ENCODE measurements at regions not wholly inside any gene's neighbourhood (a gene's known extent, or its start where the extent isn't known, plus 50 kb on each side); places are given as distances from the start of the nearest gene placed in this dataset.

DNA sequence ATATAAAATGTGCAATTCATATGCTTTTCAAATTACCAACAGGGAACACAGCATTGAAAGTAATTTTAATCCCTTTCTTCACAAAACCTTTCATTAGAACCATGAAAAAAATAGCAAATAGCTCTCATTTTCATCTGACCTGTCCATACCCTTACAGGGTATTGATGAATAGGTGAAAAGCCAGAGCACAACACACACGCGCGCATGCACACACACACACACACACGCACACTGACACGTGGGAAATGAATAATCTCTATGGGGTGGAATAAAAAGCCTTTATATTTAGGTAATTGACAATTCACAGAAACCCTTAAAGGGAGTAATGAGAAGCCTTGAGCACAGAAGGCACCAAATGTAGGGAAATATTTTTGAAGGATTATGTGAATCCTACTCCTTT is 76.2 kb upstream of the POU2AF2 start:
- Histone ChIP-seq H3K4me1 (no peaks in the 10 kb centered on the region), H3K4me3 (no peak overlapping the region), H2AFZ (replicated peaks) (no peak overlapping the region), H3K9me3 (ENCODE audit: low read depth) (no peaks in the 10 kb centered on the region), H3F3A (ENCODE audit: low read depth) (no peaks in the 10 kb centered on the region), H3K79me2 (ENCODE audit: low read depth) (no peaks in the 10 kb centered on the region), H3K4me2 (no peak overlapping the region), H3K27ac (no peak overlapping the region), H3K9ac (no peak overlapping the region), H4K20me1 (ENCODE audit: low read depth) (no peaks in the 10 kb centered on the region), H3K27me3 (no peaks in the 10 kb centered on the region), H3K36me3 (no peaks in the 10 kb centered on the region)
- TF ChIP-seq, protein P1, sequence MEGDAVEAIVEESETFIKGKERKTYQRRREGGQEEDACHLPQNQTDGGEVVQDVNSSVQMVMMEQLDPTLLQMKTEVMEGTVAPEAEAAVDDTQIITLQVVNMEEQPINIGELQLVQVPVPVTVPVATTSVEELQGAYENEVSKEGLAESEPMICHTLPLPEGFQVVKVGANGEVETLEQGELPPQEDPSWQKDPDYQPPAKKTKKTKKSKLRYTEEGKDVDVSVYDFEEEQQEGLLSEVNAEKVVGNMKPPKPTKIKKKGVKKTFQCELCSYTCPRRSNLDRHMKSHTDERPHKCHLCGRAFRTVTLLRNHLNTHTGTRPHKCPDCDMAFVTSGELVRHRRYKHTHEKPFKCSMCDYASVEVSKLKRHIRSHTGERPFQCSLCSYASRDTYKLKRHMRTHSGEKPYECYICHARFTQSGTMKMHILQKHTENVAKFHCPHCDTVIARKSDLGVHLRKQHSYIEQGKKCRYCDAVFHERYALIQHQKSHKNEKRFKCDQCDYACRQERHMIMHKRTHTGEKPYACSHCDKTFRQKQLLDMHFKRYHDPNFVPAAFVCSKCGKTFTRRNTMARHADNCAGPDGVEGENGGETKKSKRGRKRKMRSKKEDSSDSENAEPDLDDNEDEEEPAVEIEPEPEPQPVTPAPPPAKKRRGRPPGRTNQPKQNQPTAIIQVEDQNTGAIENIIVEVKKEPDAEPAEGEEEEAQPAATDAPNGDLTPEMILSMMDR (IDR thresholded peaks at IDR 0.05): no peak
- TF ChIP-seq EZH2 (IDR thresholded peaks at IDR 0.05): no peak
- TF ChIP-seq EZH2phosphoT487 (IDR thresholded peaks at IDR 0.05): no peak
- Mint-ChIP-seq H3K36me3 (no peaks in the 10 kb centered on the region), H3K9me3 (no peaks in the 10 kb centered on the region), H3K27me3 (ENCODE audit: insufficient read depth, low read depth) (no peaks in the 10 kb centered on the region), H3K27ac (no peak overlapping the region), H3K4me1 (peaks cover 5% of the 10 kb centered on the region), H3K4me3 (no peak overlapping the region)
- no peak for DNase-seq (ENCODE audit: low spot score)

DNA sequence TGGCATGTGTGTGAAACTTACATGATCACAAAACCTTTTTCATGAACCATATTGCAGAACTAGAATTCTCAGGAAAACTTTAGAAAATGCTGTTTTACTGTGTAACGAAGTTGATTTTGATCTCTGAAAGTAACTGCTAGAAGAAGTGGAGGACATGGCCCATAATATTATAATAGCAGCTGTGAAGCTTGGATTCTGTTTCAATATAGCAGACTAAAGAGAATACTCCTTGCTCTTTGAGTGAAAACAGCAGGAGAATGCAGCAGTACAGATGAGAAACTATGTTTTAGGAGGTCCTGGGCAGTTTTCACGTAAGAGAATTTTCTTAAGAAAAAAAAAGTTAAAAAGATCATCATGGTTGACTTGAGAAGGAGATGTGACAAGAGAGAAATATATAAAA is 76.7 kb upstream of the POU2AF2 start:
- Histone ChIP-seq H3K36me3 (no peaks in the 10 kb centered on the region), H3F3A (ENCODE audit: low read depth) (no peaks in the 10 kb centered on the region)
- no peak overlapping the region for H3K27ac Mint-ChIP-seq

DNA sequence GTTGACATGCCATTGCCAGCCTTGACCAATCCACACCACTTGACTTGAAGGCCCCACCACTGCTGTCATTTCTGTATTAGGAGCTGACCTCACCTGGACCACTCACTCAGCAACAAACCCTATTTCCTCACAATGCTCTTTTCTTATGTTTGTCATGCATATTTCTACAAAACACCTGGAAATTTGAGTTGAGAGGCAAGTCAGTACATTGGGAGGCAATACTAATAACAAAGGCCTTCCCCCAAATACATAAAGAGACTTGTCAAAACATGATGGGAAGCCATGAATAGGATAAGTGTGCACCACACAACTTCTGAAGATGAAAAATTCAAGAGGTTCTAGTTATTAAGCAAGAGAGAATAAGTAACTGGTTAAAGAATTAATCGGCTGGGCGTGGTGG is 77.9 kb upstream of the POU2AF2 start:
- Histone ChIP-seq H3F3A (ENCODE audit: low read depth) (no peaks in the 10 kb centered on the region), H3K27ac (no peak overlapping the region), H3K27me3 (no peaks in the 10 kb centered on the region), H3K9me3 (ENCODE audit: low read depth) (no peaks in the 10 kb centered on the region), H3K4me1 (no peaks in the 10 kb centered on the region), H3K79me2 (ENCODE audit: low read depth) (no peaks in the 10 kb centered on the region), H3K4me3 (no peak overlapping the region), H4K20me1 (ENCODE audit: low read depth) (no peaks in the 10 kb centered on the region), H3K4me2 (no peak overlapping the region), H3K36me3 (no peaks in the 10 kb centered on the region), H3K9ac (no peak overlapping the region), H2AFZ (replicated peaks) (no peak overlapping the region)
- DNase-seq (ENCODE audit: low spot score): no peak
- no peak overlapping the region for H3K27ac Mint-ChIP-seq
- H3K4me1 Mint-ChIP-seq: peaks cover 5% of the 10 kb centered on the region
- TF ChIP-seq, protein P1 (IDR thresholded peaks at IDR 0.05): no peak
- TF ChIP-seq EZH2phosphoT487 (IDR thresholded peaks at IDR 0.05): no peak
- TF ChIP-seq EZH2 (IDR thresholded peaks at IDR 0.05): no peak
- no peak overlapping the region for H3K4me3 Mint-ChIP-seq
- H3K27me3 Mint-ChIP-seq (ENCODE audit: insufficient read depth, low read depth): peaks cover 1% of the 10 kb centered on the region
- no peaks in the 10 kb centered on the region for H3K36me3 Mint-ChIP-seq
- H3K9me3 Mint-ChIP-seq: no peaks in the 10 kb centered on the region

More for the DNA sequence above, 76.7 kb upstream of the POU2AF2 start:
- no peak overlapping the region for H3K27ac ChIP-seq
- TF ChIP-seq, protein P1 (IDR thresholded peaks at IDR 0.05): no peak
- TF ChIP-seq EZH2 (IDR thresholded peaks at IDR 0.05) (no peak), EZH2phosphoT487 (IDR thresholded peaks at IDR 0.05) (no peak)
- H3K4me3 Mint-ChIP-seq: no peak overlapping the region
- DNase-seq (ENCODE audit: low spot score): no peak
- H2AFZ ChIP-seq (replicated peaks): no peak overlapping the region
- H3K27me3 ChIP-seq: no peaks in the 10 kb centered on the region
- no peaks in the 10 kb centered on the region for H3K36me3 Mint-ChIP-seq
- no peak overlapping the region for H3K4me3 ChIP-seq
- no peaks in the 10 kb centered on the region for H4K20me1 ChIP-seq (ENCODE audit: low read depth)
- H3K9ac ChIP-seq: no peak overlapping the region
- no peaks in the 10 kb centered on the region for H3K79me2 ChIP-seq (ENCODE audit: low read depth)
- no peak overlapping the region for H3K4me2 ChIP-seq
- H3K27me3 Mint-ChIP-seq (ENCODE audit: insufficient read depth, low read depth): no peaks in the 10 kb centered on the region
- H3K4me1 Mint-ChIP-seq: peaks cover 5% of the 10 kb centered on the region
- no peaks in the 10 kb centered on the region for H3K9me3 ChIP-seq (ENCODE audit: low read depth)
- H3K9me3 Mint-ChIP-seq: no peaks in the 10 kb centered on the region
- no peaks in the 10 kb centered on the region for H3K4me1 ChIP-seq
